Stimulated activated naive CD4-positive, alpha-beta T cell treated with Interleukin-2 at 50 U/mL for 16 hours (primary cell): ENCODE measurements at regions not wholly inside any gene's neighbourhood (a gene's known extent, or its start where the extent isn't known, plus 50 kb on each side); places are given as distances from the start of the nearest gene placed in this dataset.
"Not testable (repeated sequence)": the region's sequence is repeated elsewhere in the genome, so short reads cannot be mapped to it uniquely, and the experiment has no call there.

Experiments
- DNase-seq: peaks from one replicate; lab custom pipeline; 2025; lab: John Stamatoyannopoulos, UW

DNA sequence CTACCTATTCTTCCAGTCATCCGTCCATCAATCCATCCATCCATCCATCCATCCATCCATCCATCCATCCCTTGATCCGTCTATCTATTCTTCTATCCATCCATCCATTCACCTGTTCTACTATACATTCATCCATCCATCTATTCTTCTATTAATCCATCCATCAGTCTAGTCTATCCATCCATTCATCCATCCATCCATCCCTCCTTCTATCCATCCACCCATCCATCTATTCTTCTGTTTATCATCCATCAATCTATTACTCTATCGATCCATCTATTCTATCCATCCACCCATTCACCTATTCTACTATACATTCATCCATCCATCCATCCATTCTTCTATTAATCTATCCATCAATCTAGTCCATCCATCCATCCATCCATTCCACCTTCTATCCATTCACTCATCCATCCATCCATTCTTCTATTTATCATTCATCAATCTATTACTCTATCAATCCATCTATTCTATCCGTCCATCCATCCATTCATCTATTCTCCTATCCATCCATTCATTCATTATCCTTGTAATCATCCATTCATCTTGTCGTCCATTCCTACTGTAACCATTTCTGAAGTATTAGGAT lies 110.4 kb upstream of the ZNF516 start:
- no peak for DNase-seq

DNA sequence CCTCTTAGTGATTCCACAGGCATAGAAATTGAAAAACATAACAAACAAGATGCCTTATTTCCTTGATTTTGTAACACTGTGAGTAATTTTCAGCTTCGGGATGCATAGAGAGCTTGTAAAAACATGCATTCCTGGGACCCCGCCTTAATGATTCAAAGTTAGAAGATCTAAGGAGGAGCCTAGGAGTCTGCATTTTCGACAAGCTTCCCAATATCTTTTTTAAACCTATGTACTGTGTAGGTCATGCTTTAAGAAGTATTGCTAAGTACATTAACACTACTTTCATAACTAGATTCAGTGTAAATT lies 109.8 kb upstream of the ZNF516 start:
- DNase-seq: no peak

- DNase-seq: no peak
These were observed 109.3 kb upstream of the ZNF516 start for GRCh38 chr18:76604108-76604934.

GRCh38 chr18:76602191-76602590 lies 107.1 kb upstream of the ZNF516 start:
- no peak for DNase-seq

DNA sequence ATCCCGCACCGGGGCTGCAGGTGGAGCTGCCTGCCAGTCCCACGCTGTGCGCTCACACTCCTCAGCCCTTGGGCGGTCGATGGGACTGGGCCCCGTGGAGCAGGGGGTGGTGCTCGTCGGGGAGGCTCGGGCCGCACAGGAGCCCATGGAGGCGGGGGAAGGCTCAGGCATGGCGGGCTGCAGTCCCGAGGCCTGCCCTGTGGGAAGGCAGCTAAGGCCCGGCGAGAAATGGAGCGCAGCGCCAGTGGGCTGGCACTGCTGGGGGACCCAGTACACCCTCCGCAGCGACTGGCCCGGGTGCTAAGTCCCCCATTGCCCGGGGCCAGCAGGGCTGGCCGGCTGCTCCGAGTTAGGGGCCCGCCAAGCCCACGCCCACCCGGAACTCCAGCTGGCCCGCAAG lies 105.0 kb upstream of the ZNF516 start:
- DNase-seq: not testable (repeated sequence)

DNA sequence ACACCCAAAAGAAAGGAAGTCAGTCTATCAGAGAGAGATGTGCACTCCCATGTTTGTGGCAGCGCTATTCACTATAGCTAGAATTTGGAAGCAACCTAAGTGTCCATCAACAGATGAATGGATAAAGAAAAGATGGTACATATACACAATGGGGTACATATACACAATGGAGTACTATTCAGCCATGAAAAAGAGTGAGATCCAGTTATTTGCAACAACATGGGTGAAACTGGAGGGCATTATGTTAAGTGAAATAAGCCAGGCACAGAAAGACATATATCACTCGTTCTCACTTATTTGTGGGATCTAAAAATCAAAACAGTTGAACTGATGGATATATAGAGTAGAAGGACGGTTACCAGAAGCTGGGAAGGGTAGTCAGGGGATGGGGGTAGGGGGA lies 99.9 kb upstream of the ZNF516 start:
- DNase-seq: no peak

DNA sequence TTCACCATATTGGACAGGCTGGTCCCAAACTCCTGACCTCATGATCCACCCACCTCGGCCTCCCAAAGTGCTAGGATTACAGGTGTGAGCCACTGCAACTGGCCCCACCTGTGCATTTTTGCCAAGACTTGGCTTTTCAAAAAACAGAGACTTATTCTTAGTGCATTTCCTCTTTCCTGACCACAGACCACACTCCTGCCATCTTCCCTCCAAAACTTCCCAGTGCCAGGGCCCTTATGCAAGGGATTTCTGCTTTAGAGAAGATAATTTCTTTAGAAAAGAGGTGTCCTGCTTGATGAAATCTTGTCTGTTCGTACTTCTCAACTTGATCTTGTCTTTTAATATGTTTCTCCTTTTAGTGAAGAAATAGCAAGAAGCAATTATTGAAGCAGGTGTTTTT lies 98.8 kb upstream of the ZNF516 start:
- DNase-seq: no peak

DNA sequence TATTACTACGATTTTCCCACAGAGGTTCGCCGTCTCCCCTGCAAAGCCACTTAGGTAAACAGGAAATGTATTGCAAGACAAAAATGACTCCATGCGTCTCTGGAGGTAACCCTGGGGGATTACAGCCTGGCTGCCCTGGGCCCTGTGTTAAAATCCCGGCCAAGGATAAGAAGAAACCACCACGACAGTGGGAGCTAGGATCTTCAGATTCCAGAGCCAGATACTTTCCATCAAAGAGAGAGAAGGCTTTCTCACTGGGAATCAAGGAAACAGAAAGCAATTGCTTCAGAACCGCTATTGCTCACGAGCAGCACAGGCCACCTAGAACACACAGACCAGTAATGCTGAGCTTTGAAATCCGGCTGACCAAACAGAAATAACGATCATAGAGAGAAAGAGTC lies 97.9 kb upstream of the ZNF516 start:
- no peak for DNase-seq

- DNase-seq: no peak
These were observed 97.1 kb upstream of the ZNF516 start for GRCh38 chr18:76592096-76592495.

DNA sequence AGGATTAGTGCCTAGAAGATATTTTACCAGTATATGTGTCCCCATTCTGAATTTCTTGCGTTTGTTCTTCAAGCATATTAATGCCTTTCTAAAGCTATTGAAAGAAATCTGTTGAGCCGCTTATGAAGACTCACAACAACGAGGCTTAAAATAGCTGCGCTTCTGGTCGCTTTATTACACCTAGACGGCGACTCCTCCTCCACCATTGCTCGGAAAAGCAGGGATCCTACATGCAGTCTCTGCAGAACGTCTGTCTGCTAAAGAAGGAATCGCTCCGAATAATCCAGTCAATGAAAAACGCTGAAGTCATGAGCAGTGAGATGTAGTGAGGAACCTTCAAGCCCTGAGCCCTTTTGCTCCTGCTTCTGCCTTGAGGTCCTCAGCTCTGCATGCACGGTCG lies 94.8 kb upstream of the ZNF516 start:
- DNase-seq: no peak

DNA sequence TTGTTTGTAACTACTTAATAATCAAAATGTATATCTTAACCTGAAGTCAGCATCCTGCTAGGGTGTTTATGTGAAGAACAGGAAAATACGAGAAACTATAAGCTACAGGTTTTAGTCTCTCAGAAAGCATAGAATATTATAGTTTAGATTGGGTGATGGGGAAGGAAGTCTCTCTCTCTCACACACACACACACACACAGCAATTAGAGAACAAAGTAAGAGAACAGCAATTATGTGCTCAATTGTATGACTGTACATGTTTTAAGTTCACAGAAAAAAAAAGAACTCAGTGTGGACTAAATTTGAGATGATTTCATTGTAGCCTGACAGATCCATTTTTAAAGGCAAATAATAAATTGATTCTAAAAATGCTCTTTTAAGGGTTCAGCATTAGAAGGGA lies 94.3 kb upstream of the ZNF516 start:
- no peak for DNase-seq

GRCh38 chr18:76588601-76589226 lies 93.7 kb upstream of the ZNF516 start:
- no peak for DNase-seq

DNA sequence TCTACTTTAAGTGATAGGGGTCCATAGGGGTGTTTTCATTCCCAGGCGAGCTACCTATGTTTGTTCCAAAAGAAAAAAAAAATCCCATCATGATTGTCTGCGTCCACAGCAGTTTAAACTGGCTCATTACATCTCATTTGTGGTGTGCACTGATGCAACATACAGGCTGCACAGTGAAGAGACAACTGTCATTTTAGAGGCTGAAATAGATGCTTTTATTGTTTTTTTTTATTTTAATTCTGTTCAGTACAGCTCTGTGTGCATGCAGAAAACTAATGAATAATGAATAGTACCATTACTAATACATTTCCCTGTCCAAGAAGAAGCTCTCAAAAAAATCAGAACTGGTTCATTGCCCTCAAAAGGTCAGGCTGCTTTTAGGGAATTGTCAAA lies 92.8 kb upstream of the ZNF516 start:
- DNase-seq: no peak

DNA sequence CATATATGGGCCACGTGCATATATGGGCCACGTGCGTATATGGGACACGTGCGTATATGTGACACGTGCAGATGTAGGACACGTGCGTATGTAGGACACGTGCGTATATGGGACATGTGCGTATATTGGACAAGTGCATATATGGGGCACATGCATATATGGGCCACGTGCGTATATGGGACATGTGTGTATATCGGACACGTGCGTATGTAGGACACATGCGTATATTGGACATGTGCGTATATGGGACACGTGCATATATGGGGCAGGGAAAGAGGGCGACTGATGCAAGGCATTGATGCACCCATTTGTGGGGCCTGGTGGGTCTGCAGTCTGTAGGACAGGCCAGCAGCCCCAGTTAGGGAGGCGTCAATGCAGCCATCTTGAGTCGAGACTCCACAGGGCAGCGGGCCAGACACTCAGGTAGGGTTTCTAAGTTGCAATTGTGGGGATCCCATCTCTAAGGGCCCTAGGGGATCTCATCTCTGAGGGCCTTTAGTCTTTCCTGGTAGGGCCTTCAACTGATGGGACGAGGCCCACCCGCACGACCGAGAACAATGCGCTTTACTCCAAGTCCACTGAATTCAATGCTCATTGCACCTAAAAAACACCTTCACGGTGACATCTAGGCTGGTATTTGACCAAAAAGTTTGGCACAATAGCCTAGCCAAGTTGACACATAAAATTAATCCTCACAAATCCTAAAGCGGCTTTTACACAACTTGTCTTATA lies 92.3 kb upstream of the ZNF516 start:
- no peak for DNase-seq

DNA sequence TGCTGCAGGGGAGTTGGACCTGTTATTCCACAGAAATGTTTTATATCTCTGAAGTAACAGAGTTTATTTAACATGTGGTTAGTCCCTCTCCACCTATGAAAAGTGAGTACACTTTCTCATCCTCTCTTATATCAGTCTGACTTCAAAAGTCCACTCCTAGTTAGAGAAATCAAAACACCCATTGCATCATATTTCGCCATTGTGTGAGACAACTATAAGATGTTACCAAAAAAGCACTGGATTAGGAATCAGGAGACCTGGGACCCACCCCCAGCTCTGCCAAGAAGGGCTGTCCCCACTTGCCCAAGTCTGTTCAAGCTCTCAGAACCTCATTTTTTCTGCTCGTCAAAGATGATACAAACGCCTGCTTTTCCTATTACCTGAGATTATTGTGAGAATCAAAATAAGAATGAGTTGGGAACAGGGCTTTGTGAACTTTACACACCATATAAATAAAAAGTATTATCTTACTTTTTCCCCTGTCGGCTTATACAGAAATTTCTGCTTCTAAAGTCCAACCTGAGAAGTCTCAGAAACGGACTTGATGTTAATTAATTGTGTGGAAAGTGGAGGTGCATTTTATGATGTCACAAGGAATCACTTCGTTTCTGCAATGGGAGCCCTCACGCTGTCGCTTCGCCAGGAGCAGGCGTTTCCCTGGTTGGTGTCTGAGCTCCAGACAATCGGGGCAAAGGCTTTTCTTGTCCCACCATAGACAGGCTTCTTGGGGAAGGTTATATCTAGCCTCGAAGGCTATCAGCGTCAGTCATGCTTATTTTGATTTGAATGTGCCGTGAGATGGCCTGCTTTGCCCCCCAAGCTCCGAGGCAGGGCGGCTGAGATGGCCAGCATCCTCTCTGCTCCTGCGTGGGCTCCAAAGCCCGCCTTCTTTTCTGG lies 89.6 kb upstream of the ZNF516 start:
- no peak for DNase-seq

DNA sequence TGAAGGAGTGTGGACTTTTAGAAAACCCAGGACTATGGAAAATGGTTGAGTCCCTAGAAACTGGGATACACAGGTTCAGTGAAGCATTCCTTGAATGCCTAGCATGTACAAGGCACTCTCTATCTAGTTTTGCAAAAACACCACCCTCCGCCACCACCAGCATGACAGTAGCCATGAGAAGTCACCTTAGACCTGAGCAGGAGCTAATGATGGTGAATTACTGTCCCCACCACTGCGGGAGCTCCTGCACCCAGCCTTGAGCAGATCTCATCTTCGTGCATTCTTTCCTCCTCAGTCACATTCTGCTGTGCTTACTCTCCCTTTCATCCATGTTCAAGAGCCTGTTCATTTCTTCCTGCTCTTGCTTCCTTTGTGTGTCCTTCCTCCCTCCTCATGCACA lies 86.2 kb upstream of the ZNF516 start:
- no peak for DNase-seq

GRCh38 chr18:76580288-76580962 lies 85.4 kb upstream of the ZNF516 start:
- no peak for DNase-seq

- no peak for DNase-seq
These were observed 84.3 kb upstream of the ZNF516 start for GRCh38 chr18:76579301-76579695.

DNA sequence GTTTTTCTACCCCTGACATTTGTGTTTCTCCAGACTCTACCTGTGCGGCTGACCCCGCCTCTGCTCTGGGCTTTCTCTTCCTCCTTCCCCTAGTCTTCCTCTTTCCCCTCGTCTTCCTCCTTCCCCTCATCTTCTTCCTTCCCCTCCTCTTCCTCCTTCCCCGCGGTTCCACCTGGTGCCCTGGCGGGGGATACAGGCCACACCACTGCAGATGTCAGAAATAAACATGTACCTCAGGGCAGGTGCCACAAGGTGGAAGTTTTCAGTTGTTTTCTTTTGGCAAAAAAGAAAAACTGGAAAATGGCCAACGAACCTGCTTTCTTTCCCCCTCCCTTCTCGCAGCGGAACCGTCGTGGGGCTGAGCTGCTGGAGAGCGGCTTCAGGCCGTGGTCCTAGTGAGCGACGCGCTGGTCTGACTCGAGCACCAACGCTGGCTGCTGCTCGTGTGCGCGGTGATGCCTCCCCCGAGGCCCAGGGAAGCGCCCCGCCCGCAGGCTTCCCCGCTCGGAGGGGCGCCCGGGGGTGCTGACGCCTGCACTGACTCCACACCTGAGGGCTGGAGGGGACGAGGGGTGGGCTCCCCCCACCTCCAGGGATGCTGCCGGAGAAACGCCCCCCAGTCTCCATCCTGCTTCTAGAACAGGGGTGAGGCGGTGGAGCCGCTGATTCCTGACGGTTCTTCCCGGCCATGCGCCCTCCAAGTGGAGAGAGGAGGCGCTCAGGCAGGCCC lies 83.7 kb upstream of the ZNF516 start:
- DNase-seq: no peak

- DNase-seq: no peak
These were observed 78.4 kb upstream of the ZNF516 start for GRCh38 chr18:76573325-76574025.
